ENCODE measurements at regions not wholly inside any gene's neighbourhood (a gene's known extent, or its start where the extent isn't known, plus 50 kb on each side); places are given as distances from the start of the nearest gene placed in this dataset.

DNA sequence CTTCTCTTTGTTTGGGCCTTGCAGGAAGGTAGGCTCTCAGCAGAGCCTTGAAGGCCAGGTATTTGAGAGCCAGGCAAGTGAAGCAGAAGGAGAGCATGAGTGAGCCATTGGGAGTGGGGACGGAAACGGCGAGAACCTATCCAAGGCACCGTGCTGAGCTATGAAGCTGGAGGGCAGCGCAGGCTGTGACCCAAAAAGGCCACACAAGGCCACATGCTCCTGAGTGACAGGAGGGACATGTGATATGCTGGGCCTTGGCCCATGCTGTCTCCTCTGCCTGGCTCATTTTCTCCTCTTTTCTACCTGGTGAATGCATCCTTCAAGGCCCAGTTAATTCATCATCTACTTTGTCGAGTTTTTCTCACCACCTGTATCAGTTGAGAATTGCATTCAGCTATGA, 136.3 kb downstream of the PALM2AKAP2 start:
- no peak for TF ChIP-seq POLR2AphosphoS5 (IDR thresholded peaks at IDR 0.05; ENCODE audit: borderline replicate concordance, low read depth, low read length)
- TF ChIP-seq EZH2 (IDR thresholded peaks at IDR 0.05): no peak
- TF ChIP-seq FOXP2 (optimal IDR thresholded peaks at IDR 0.05; ENCODE audit: control extremely low read depth, extremely low read length, insufficient read depth): no peak
